ENCODE measurements at regions not wholly inside any gene's neighbourhood (a gene's known extent, or its start where the extent isn't known, plus 50 kb on each side); places are given as distances from the start of the nearest gene placed in this dataset.

- no peak overlapping the region for H3K23ac ChIP-seq (ENCODE audit: insufficient read length, low read depth, low read length)
- no peak overlapping the region for H3K56ac ChIP-seq (ENCODE audit: insufficient read length, low read depth, low read length)
- no peak overlapping the region for H3K14ac ChIP-seq (ENCODE audit: insufficient read depth, low read length)
- DNase-seq: no peak
- no peak overlapping the region for H3K18ac ChIP-seq (ENCODE audit: insufficient read length, low read depth, low read length)
- no peak overlapping the region for H3K9ac ChIP-seq (ENCODE audit: extremely low read depth, insufficient read length, low read length)
- no peak overlapping the region for H2BK5ac ChIP-seq (ENCODE audit: insufficient read length, low read length)
- no peak overlapping the region for H3T11ph ChIP-seq (ENCODE audit: low read length)
- H3K9me3 ChIP-seq (ENCODE audit: control insufficient read depth, low read depth, low read length): no peaks in the 10 kb centered on the region
- Mint-ChIP-seq H3K27me3 (ENCODE audit: low read depth) (peaks cover 11% of the 10 kb centered on the region), H3K36me3 (ENCODE audit: insufficient read depth in 1 of 3, low read depth in 3 of 3) (peaks cover 0 to 8% (median 2%) of the 10 kb centered on the region in 3 experiments; a peak in 2 of 7 replicates), H3K4me1 (peaks cover 3 to 4% of the 10 kb centered on the region in 2 experiments; a peak in 1 of 4 replicates), H3K27ac (no peak overlapping the region), H3K9me3 (peaks cover 4 to 6% of the 10 kb centered on the region in 2 experiments; a peak in 4 of 5 replicates), H3K4me3 (no peak overlapping the region)
- H3K27ac ChIP-seq (ENCODE audit: insufficient read length, low read depth, low read length): no peak overlapping the region
- H3K23me2 ChIP-seq (ENCODE audit: insufficient read length, low read depth, low read length, poor library complexity, severe bottlenecking): no peaks in the 10 kb centered on the region
- H2BK12ac ChIP-seq (ENCODE audit: insufficient read length, low read depth, low read length): no peak overlapping the region
- TF ChIP-seq CTCF (conservative IDR thresholded peaks at IDR 0.05): no peak
- no peak overlapping the region for H4K91ac ChIP-seq (ENCODE audit: insufficient read length, low read depth, low read length)
- H2BK20ac ChIP-seq (ENCODE audit: low read depth, low read length, poor library complexity, severe bottlenecking): no peak overlapping the region
- H3K4me2 ChIP-seq (ENCODE audit: insufficient read depth, insufficient read length, low read length): no peak overlapping the region
- no peak overlapping the region for H4K5ac ChIP-seq (ENCODE audit: insufficient read length, low read depth, low read length)
- no peaks in the 10 kb centered on the region for H3K27me3 ChIP-seq (ENCODE audit: insufficient read depth, low read length)
- H2BK15ac ChIP-seq (ENCODE audit: low read depth, low read length): no peak overlapping the region
- H3K79me2 ChIP-seq (ENCODE audit: insufficient read depth, low read length): no peaks in the 10 kb centered on the region
- no peak overlapping the region for H2AK5ac ChIP-seq (ENCODE audit: insufficient read length, low read length)
- H3K4ac ChIP-seq (ENCODE audit: low read depth, low read length): no peak overlapping the region
- no peak overlapping the region for H2AFZ ChIP-seq (ENCODE audit: low read length)
- H3K79me1 ChIP-seq (ENCODE audit: insufficient read depth, low read depth, low read length, poor library complexity, severe bottlenecking): no peaks in the 10 kb centered on the region
- H4K8ac ChIP-seq (replicated peaks; ENCODE audit: insufficient read length, low read depth, low read length): no peak overlapping the region
- 0 out of 2 replicates have a peak, but pooled peaks cover 3% of the 10 kb centered on the region for H3K4me1 ChIP-seq (ENCODE audit: insufficient read depth, low read length)
- H4K20me1 ChIP-seq (ENCODE audit: control insufficient read depth, insufficient read depth, insufficient read length): no peaks in the 10 kb centered on the region
- H2BK120ac ChIP-seq (ENCODE audit: low read depth, low read length, poor library complexity, severe bottlenecking): no peak overlapping the region
Measured at GRCh38 chr13:52916486-52916990, 68.1 kb upstream of the PCDH8 start.
